Mucosa of gallbladder (tissue), 1 donor: ENCODE measurements at regions not wholly inside any gene's neighbourhood (a gene's known extent, or its start where the extent isn't known, plus 50 kb on each side); places are given as distances from the start of the nearest gene placed in this dataset.
"Not testable (repeated sequence)": the region's sequence is repeated elsewhere in the genome, so short reads cannot be mapped to it uniquely, and the experiment has no call there.

ENCODE experiments used
- DNase-seq: peaks from one replicate; pipeline ENCODE4 v3.0.0-alpha.2; 2020; ENCODE audit warnings: low spot score
- donor health status: DM: no; HTN: no; CAD: no.

- no peak for DNase-seq
These were observed 238.5 kb upstream of the ZNF385D start for GRCh38 chr3:21989341-21990042.

GRCh38 chr3:21991061-21991460 lies 240.1 kb upstream of the ZNF385D start:
- DNase-seq = no peak

DNA sequence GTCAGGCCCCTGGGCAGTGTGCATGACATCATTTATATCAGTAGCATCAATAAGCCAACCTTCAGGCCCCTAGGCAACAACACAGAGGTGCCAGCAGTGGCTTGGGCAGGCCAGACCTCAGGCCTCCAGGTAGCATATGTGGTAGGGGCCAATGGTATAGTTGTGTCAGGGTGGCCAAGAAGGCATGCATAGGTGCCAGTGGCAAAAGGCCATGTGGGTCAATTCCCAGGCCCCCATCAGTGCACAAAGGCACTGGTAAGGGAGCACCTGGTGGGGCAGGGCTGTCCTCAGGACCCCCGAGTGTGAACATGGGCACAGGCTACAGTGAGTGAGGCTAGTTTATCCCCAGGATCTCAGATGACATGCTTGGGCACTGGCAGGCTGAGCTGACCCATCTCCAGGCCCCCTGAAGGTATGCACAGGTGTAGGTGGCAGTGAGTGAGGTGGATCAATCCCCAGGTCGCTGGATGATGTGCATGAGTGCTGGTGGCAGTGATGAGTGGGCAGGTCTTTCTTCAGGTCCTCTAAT lies 244.1 kb upstream of the ZNF385D start:
- DNase-seq = no peak

DNA sequence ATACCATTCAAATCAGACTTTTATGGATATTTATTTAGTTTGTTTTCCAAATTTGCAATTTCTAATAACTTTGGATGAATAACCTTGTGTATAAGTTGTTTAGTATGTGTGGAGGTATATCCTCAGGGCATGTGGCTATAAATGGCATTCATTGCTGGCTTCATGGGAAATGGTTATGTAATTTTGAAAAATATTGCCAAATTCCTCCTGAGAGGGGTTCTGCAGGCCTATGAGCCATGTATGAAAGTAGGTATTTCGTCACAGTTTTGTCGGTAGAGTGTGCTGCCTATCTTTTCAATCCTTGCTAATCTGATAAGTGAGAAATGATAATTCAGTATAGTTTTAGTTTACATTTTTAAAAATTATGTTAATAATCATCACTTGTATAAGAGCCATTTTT lies 256.4 kb upstream of the ZNF385D start:
- DNase-seq = no peak

- no peak for DNase-seq
These were observed 260.0 kb upstream of the ZNF385D start for GRCh38 chr3:22010997-22011396.

DNA sequence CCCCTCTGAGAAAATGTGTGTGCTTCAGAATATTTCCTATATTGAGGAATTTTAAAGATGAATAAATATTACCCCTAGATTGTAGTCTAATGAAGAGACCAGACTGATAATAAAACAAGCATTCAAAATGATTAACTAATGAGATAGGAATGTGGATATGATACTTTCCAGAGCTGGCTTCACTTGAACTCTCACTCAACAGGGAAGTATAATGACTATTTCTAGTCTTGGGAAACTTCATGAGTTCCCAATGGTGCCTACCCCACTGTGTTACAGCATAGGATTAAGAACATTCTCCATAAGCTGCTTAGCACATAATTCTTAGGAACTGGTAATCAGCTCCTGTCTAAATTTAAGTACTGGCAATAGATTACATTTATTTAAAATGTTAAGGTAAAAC lies 261.5 kb upstream of the ZNF385D start:
- no peak for DNase-seq

DNA sequence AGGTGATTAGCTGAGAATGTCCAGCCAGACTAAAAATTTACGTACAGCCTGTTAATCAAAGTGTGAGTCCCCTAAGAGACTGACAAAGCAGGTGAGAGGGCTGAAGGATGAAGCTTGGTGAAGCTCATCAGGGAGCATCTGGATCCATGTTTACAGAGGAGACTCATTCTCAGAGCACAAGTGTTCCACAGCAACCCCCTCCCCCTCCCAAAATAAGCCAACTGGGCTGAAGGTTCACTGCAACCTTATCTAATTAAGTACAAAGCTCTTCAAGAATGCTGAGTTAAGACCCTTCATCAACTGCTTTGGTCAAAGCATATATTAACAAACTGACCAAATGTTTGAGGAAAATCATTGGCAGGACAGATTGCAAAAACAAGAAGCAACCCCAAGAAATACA lies 262.6 kb upstream of the ZNF385D start:
- DNase-seq = no peak

DNA sequence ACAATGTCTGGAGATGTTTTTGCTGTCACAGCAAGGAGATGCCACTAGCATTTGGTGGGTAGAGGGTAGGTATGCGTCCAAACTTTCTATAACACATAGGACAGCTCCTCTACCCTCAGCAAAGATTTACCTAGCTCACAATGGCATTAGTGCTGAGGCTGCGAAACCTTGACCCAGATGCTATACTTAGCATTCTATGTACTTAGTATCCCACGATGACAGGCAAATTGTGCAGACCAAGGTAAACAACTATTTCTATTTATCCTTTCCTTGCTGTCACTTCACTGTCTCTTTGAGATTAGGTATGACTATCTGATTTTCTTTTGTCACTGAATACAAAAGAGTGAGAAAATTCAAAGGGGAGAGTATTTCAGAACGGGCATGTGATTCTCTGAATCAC lies 265.2 kb upstream of the ZNF385D start:
- no peak for DNase-seq

DNA sequence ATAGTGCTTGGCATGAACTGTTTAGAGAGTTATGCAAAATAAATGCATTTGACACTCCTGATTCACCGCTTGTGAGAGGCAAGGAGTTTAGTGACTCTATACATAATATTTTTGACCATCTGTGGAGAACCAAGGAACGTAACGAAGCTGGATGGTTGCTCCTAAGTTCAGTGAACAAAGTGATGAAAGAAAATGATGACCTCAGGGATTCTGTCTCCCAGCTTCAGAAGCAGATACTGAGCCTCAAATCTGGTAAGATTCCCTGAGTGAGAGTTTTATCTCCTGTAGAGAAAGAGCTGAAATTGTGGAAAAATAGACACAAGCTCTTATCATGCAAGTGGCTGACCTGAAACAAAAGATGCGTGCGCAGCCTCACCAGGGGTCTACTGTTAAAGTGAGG lies 273.6 kb upstream of the ZNF385D start:
- DNase-seq = not testable (repeated sequence)

- no peak for DNase-seq
These were observed 278.5 kb upstream of the ZNF385D start for GRCh38 chr3:22029480-22029879.

- no peak for DNase-seq
These were observed 288.2 kb upstream of the ZNF385D start for GRCh38 chr3:22039161-22039560.

- DNase-seq = no peak
These were observed 289.1 kb upstream of the ZNF385D start for GRCh38 chr3:22040150-22040549.

DNA sequence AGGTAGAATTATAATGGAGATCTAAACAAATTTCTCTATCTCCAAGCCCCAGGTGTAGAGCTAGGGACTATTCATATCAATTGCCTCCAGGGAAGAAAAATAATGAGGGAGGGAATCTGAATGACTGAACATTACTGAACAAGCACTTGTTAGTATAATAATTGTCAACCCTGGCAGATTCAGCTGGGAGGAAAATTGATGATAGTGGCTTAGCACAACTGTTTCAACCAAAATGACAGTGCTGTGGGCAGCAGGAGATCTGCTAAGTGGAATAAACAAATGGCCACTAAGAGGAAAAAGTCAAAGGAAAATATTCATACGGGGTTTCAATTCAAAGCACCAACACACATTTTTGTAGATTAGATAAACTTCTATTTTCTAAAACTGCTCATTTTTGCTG lies 294.9 kb upstream of the ZNF385D start:
- no peak for DNase-seq

DNA sequence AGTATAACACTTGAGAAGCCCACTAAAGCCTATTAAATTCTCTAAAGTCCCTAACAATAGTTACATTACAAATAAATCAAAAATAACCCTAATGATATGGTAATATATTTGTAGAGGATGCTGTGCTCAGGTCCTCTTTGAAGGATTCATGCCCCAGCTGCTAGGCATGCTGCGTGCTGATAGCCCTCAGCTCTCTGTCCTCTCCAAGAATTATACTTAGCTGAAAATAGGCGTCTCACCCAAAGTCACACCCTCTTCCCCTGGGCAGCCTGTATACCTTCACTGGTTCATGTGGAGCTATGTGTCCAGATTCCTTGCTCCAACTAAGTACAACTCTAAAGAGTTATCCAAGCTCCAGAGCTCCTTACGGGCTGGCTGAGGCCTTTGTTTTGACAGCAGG lies 312.5 kb upstream of the ZNF385D start:
- DNase-seq = no peak

DNA sequence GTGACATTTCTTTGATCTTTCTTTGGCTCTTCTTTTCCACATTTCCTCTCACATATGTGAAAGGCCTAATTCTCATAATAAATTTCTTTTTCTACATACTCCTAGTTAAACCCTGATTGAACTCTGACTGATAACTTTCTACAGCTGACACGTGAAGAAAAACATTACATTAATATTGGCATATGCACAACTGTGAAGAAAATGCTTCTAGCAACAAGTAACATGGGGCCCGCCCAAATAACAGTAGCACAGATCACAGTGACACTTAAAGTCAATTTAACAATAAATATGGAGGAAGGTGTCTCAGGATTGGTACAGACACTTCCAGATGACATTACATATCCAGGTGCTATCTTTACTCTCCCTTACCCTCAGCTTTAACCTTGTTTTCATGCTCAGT lies 317.6 kb upstream of the ZNF385D start:
- DNase-seq = no peak

DNA sequence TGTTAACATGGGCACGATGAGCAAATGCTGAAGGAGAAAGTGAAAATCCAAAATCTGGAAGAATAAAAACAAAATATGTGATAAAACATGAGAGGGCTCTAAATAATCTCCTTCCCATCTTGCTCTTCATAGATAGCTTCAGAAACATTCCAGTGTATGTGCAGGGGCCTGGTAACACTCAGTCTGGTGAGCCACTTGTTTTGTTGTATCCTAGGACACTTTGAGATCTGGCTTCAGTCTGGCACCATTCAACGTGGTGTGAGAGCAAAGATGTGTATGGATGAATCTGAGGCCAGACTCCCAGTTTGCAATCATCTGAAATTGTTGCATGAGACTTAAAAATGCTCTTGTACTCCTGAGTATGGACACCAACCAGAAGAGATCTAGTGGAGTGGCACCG lies 337.2 kb upstream of the ZNF385D start:
- no peak for DNase-seq

GRCh38 chr3:22089284-22089683 lies 338.3 kb upstream of the ZNF385D start:
- DNase-seq = no peak

DNA sequence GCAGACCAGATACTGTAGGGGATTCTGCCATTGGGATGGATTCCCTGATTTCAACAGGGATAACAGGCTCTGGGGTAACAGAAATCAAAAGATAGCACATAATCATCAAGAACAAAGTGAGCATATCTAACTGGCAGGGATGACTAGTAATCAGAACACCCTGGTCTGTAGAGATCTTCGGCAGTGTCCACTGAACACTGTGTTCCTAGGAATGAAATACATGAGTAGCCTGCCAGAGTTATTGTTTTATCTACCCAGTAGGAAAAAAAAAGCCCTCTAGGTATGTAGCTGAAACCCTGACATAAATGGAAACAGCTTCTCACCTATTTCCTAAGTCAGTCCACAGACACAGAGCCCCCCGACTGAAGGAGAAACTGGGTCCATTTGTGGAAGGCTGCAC lies 340.3 kb upstream of the ZNF385D start:
- no peak for DNase-seq

GRCh38 chr3:22098021-22098420 lies 347.0 kb upstream of the ZNF385D start:
- DNase-seq = no peak

- no peak for DNase-seq
These were observed 350.3 kb upstream of the ZNF385D start for GRCh38 chr3:22101351-22101750.

GRCh38 chr3:22101811-22102210 lies 350.8 kb upstream of the ZNF385D start:
- no peak for DNase-seq

DNA sequence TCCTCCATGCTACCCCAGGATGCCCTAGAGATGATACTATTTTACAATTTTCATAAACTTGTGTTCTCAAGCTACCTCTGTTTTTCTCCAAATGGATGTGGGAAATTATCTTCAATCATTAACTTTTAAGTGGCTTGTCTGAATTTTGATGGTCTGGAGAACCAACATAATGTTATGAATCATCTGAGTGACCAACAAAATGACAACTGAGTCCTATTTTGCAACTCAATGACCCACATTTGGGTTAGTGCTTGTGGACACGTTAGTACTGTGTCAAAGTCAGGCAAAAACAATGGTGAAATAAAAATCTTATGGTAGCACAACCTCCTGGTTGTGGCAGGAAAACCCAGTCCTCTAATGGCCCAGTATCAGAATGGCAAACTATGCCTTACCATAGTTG lies 352.4 kb upstream of the ZNF385D start:
- no peak for DNase-seq

- no peak for DNase-seq
These were observed 355.3 kb upstream of the ZNF385D start for GRCh38 chr3:22106213-22106896.

DNA sequence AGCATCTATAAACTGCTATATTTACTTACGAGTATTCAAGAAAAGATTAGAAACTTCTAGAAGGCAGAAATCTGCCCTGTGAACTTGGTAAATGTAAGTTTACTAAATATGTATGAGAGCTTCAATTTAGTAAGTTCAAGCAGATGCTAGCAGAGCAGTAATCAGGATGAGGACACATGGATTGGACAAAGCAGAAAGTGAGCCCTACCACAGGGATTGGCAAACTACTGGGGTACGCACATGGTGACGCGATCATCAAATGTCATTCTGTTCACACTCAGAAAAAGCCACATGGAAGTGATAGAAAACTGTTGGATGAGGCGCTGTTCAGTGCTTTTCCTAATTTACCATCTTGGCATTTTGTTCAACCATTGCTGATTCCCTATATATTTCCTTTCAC lies 360.2 kb upstream of the ZNF385D start:
- no peak for DNase-seq
